ENCODE measurements at regions not wholly inside any gene's neighbourhood (a gene's known extent, or its start where the extent isn't known, plus 50 kb on each side); places are given as distances from the start of the nearest gene placed in this dataset.

GRCh38 chr1:217077426-217077825, 354.2 kb upstream of the ESRRG start:
- Histone ChIP-seq H3K27ac (ENCODE audit: low read depth in 2 of 2, low read length in 2 of 2) (peak overlapping the region; percentile 29 to 44), H3K36me3 (ENCODE audit: control insufficient read depth in 2 of 3, insufficient read depth in 3 of 3, low read length in 3 of 3) (no peaks in the 10 kb centered on the region), H3K4me3 (ENCODE audit: low read length in 3 of 3) (peak overlapping the region; percentile 7 to 55 (median 53)), H3K27me3 (ENCODE audit: control insufficient read depth, insufficient read depth, low read length) (no peaks in the 10 kb centered on the region), H3K4me1 (ENCODE audit: control insufficient read depth in 2 of 3, insufficient read depth in 2 of 3, low read depth in 1 of 3, low read length in 3 of 3) (peaks cover 2 to 27% (median 2%) of the 10 kb centered on the region in 3 donors), H3K9ac (ENCODE audit: low read length in 3 of 3) (peak overlapping the region in 1 of 3 donors; percentile 37), H3K9me3 (ENCODE audit: control insufficient read depth in 2 of 3, insufficient read depth in 1 of 3, low read length in 3 of 3) (no peaks in the 10 kb centered on the region)
- no peak for TF ChIP-seq CTCF (IDR thresholded peaks at IDR 0.05; ENCODE audit: borderline replicate concordance, extremely low read depth, insufficient read depth)
- FAIRE-seq (no peak), DNase-seq (no peak)
- intact Hi-C loops (cut with DNase I) = no loop called here

- Histone ChIP-seq H3K9ac (ENCODE audit: low read length in 3 of 3) (peak overlapping the region in 1 of 3 donors; percentile 37), H3K27ac (ENCODE audit: low read depth in 2 of 2, low read length in 2 of 2) (peak overlapping the region; percentile 29 to 37)
These were observed 353.7 kb upstream of the ESRRG start for GRCh38 chr1:217076902-217077301.

GRCh38 chr1:217072926-217073325, 349.7 kb upstream of the ESRRG start:
- no peaks in the 10 kb centered on the region for H3K27me3 ChIP-seq (ENCODE audit: control insufficient read depth, insufficient read depth, low read length)
- peaks cover 2 to 12% (median 2%) of the 10 kb centered on the region in 3 donors for H3K4me1 ChIP-seq (ENCODE audit: control insufficient read depth in 2 of 3, insufficient read depth in 2 of 3, low read depth in 1 of 3, low read length in 3 of 3)
- no peak for FAIRE-seq
- peaks cover 0 to 1% (median 0%) of the 10 kb centered on the region in 3 donors for H3K36me3 ChIP-seq (ENCODE audit: control insufficient read depth in 2 of 3, insufficient read depth in 3 of 3, low read length in 3 of 3)
- H3K9me3 ChIP-seq (ENCODE audit: control insufficient read depth in 2 of 3, insufficient read depth in 1 of 3, low read length in 3 of 3) = no peaks in the 10 kb centered on the region
- DNase-seq = no peak
- intact Hi-C loops (cut with DNase I) = no loop called here
- no peak overlapping the region for H3K9ac ChIP-seq (ENCODE audit: low read length in 3 of 3)
- TF ChIP-seq CTCF (IDR thresholded peaks at IDR 0.05; ENCODE audit: borderline replicate concordance, extremely low read depth, insufficient read depth) = no peak
- no peak overlapping the region for H3K27ac ChIP-seq (ENCODE audit: low read depth in 2 of 2, low read length in 2 of 2)
- H3K4me3 ChIP-seq (ENCODE audit: low read length in 3 of 3) = no peak overlapping the region

More at GRCh38 chr1:217076902-217077301, 353.7 kb upstream of the ESRRG start:
- FAIRE-seq = no peak
- H3K36me3 ChIP-seq (ENCODE audit: control insufficient read depth in 2 of 3, insufficient read depth in 3 of 3, low read length in 3 of 3) = no peaks in the 10 kb centered on the region
- intact Hi-C loops (cut with DNase I) = no loop called here
- H3K4me3 ChIP-seq (ENCODE audit: low read length in 3 of 3) = peak overlapping the region; percentile 19 to 55 (median 53)
- no peaks in the 10 kb centered on the region for H3K27me3 ChIP-seq (ENCODE audit: control insufficient read depth, insufficient read depth, low read length)
- no peak for TF ChIP-seq CTCF (IDR thresholded peaks at IDR 0.05; ENCODE audit: borderline replicate concordance, extremely low read depth, insufficient read depth)
- H3K4me1 ChIP-seq (ENCODE audit: control insufficient read depth in 2 of 3, insufficient read depth in 2 of 3, low read depth in 1 of 3, low read length in 3 of 3) = peaks cover 2 to 27% (median 2%) of the 10 kb centered on the region in 3 donors
- H3K9me3 ChIP-seq (ENCODE audit: control insufficient read depth in 2 of 3, insufficient read depth in 1 of 3, low read length in 3 of 3) = no peaks in the 10 kb centered on the region
- DNase-seq = peak in 3 of 5 donors; percentile 43 to 83 (median 82)

- Histone ChIP-seq H3K27me3 (ENCODE audit: control insufficient read depth, insufficient read depth, low read length) (no peaks in the 10 kb centered on the region), H3K36me3 (ENCODE audit: control insufficient read depth in 2 of 3, insufficient read depth in 3 of 3, low read length in 3 of 3) (peaks cover 0 to 5% (median 3%) of the 10 kb centered on the region in 3 donors), H3K9ac (ENCODE audit: low read length in 3 of 3) (no peak overlapping the region), H3K4me3 (ENCODE audit: low read length in 3 of 3) (no peak overlapping the region), H3K27ac (ENCODE audit: low read depth in 2 of 2, low read length in 2 of 2) (no peak overlapping the region), H3K4me1 (ENCODE audit: control insufficient read depth in 2 of 3, insufficient read depth in 2 of 3, low read depth in 1 of 3, low read length in 3 of 3) (peaks cover 0 to 3% (median 0%) of the 10 kb centered on the region in 3 donors), H3K9me3 (ENCODE audit: control insufficient read depth in 2 of 3, insufficient read depth in 1 of 3, low read length in 3 of 3) (no peaks in the 10 kb centered on the region)
- intact Hi-C loops (cut with DNase I) = no loop called here
- FAIRE-seq = no peak
- no peak for TF ChIP-seq CTCF (IDR thresholded peaks at IDR 0.05; ENCODE audit: borderline replicate concordance, extremely low read depth, insufficient read depth)
- no peak for DNase-seq
These were observed 344.4 kb upstream of the ESRRG start for GRCh38 chr1:217067642-217068041.

Measured in kidney (tissue), 13 donors.